ENCODE measurements at regions not wholly inside any gene's neighbourhood (a gene's known extent, or its start where the extent isn't known, plus 50 kb on each side); places are given as distances from the start of the nearest gene placed in this dataset.
"Not testable (repeated sequence)": the region's sequence is repeated elsewhere in the genome, so short reads cannot be mapped to it uniquely, and the experiment has no call there.

- DNase-seq (ENCODE audit: low read depth), result not testable (repeated sequence)
Observed at GRCh38 chr1:206408371-206409288, 61.6 kb upstream of the IKBKE start.

- DNase-seq (ENCODE audit: low read depth), result no peak
Observed at GRCh38 chr1:206411321-206411720, 59.0 kb upstream of the IKBKE start.

- DNase-seq (ENCODE audit: low read depth), result no peak
Observed at GRCh38 chr1:206415942-206416341, 54.3 kb upstream of the IKBKE start.

GRCh38 chr1:206417774-206418614, 52.3 kb upstream of the IKBKE start:
- DNase-seq (ENCODE audit: low read depth), result no peak

- DNase-seq (ENCODE audit: low read depth), result no peak
Observed at GRCh38 chr1:206419250-206419649, 51.0 kb upstream of the IKBKE start.

GRCh38 chr1:206419783-206420182, 50.5 kb upstream of the IKBKE start:
- no peak for DNase-seq (ENCODE audit: low read depth)

GRCh38 chr1:206420471-206420870, 49.8 kb upstream of the IKBKE start:
- DNase-seq (ENCODE audit: low read depth), result no peak
